Chondrocyte (in vitro differentiated cells): ENCODE measurements at regions not wholly inside any gene's neighbourhood (a gene's known extent, or its start where the extent isn't known, plus 50 kb on each side); places are given as distances from the start of the nearest gene placed in this dataset.
"Not testable (repeated sequence)": the region's sequence is repeated elsewhere in the genome, so short reads cannot be mapped to it uniquely, and the experiment has no call there.

Experiments used
- DNase-seq: peaks from one replicate; pipeline ENCODE4 v3.0.0; 2021; ENCODE audit warnings: mixed read lengths, low spot score
- H3K27ac Mint-ChIP-seq: one replicate; pipeline ENCODE4 v1.8.0; 2021; ENCODE audit warnings: mild to moderate bottlenecking, moderate library complexity, mixed read lengths; ENCODE audit not compliant: unreplicated experiment
- H3K27me3 Mint-ChIP-seq: 2 replicates; pipeline ENCODE4 v1.8.0; 2021; ENCODE audit warnings: low read depth, mixed read lengths
- H3K36me3 Mint-ChIP-seq: 2 replicates; pipeline ENCODE4 v1.8.0; 2021; ENCODE audit warnings: low read depth, mixed read lengths
- H3K4me1 Mint-ChIP-seq: 2 replicates; pipeline ENCODE4 v1.8.0; 2021; ENCODE audit warnings: low read depth, mild to moderate bottlenecking, mixed read lengths
- H3K4me3 Mint-ChIP-seq: one replicate; pipeline ENCODE4 v1.8.0; 2021; ENCODE audit warnings: mild to moderate bottlenecking, moderate library complexity, mixed read lengths; ENCODE audit not compliant: unreplicated experiment
- H3K9me3 Mint-ChIP-seq: 2 replicates; pipeline ENCODE4 v1.8.0; 2021; ENCODE audit warnings: low read depth, mixed read lengths
- TF ChIP-seq, protein P1 (sequence below): fragments of 200-600 bp; sonication (generic); IDR thresholded peaks from 2 replicates; pipeline ENCODE4 v1.5.0; 2021; ENCODE audit warnings: antibody characterized with exemption, mild to moderate bottlenecking, moderate library complexity

DNA sequence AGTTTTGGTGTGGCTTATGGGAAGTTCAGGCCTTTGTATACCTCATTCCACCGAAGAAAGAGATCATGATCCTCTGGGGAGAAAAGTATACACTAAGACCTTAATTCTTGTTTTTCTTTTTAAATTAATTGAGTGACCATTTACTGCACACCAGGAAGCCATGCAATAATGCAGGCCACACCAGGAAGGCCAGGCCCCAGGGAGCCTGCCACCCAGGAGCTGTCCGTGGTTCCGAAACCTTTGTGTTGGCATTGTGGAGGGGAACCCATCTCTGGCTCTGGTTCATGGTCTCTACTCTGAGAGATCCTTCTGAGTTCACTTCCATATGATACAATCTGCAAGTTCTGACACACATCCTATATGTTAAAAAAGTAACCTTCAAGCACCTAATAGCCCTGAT lies 291.8 kb downstream of the MIAT start:
- Mint-ChIP-seq H3K9me3 (no peaks in the 10 kb centered on the region), H3K4me3 (no peak overlapping the region), H3K36me3 (no peaks in the 10 kb centered on the region), H3K4me1 (peaks cover 11% of the 10 kb centered on the region), H3K27ac (peak overlapping the region; percentile 34), H3K27me3 (peaks cover 1% of the 10 kb centered on the region)
- no peak for DNase-seq
- TF ChIP-seq, protein P1, sequence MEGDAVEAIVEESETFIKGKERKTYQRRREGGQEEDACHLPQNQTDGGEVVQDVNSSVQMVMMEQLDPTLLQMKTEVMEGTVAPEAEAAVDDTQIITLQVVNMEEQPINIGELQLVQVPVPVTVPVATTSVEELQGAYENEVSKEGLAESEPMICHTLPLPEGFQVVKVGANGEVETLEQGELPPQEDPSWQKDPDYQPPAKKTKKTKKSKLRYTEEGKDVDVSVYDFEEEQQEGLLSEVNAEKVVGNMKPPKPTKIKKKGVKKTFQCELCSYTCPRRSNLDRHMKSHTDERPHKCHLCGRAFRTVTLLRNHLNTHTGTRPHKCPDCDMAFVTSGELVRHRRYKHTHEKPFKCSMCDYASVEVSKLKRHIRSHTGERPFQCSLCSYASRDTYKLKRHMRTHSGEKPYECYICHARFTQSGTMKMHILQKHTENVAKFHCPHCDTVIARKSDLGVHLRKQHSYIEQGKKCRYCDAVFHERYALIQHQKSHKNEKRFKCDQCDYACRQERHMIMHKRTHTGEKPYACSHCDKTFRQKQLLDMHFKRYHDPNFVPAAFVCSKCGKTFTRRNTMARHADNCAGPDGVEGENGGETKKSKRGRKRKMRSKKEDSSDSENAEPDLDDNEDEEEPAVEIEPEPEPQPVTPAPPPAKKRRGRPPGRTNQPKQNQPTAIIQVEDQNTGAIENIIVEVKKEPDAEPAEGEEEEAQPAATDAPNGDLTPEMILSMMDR: no peak

GRCh38 chr22:26951139-26951538 lies 293.8 kb downstream of the MIAT start:
- not testable (repeated sequence) for H3K36me3 Mint-ChIP-seq, H3K27me3 Mint-ChIP-seq, H3K9me3 Mint-ChIP-seq, H3K27ac Mint-ChIP-seq, H3K4me3 Mint-ChIP-seq, DNase-seq
- peaks cover 17% of the 10 kb centered on the region for H3K4me1 Mint-ChIP-seq

- TF ChIP-seq, protein P1: no peak
- peaks cover 1% of the 10 kb centered on the region for H3K27me3 Mint-ChIP-seq
- no peaks in the 10 kb centered on the region for H3K9me3 Mint-ChIP-seq
- H3K36me3 Mint-ChIP-seq: no peaks in the 10 kb centered on the region
- peaks cover 26% of the 10 kb centered on the region for H3K4me1 Mint-ChIP-seq
- DNase-seq: no peak
- H3K4me3 Mint-ChIP-seq: no peak overlapping the region
- no peak overlapping the region for H3K27ac Mint-ChIP-seq
These were observed 294.6 kb downstream of the MIAT start for GRCh38 chr22:26952004-26952403.

DNA sequence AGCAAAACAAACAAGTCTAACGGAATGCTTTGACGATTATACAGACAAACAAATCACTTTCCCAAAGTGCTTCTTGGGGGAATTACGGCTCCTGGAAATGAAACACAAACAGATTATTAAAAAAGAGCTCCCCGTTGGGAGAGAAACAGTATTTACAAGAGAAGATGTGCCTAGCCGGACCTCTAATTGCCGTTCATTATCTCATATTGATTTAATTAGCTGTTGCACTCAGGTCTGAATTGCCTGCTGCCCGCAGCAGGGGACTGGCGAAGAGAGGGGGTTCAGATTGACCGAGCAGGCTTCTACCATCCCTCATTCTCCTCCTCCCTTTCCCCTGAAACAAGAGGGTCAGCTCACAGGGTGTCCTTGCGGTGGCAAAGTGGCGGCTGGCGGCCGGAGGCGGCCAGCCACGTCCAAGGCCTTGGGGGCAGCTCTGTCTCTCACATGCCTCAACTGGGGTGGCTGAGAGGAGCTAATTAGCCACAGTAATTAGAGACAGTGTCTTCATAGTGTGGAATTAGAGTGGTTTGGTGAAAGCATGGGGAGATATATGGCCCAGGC lies 295.1 kb downstream of the MIAT start:
- Mint-ChIP-seq H3K27ac (no peak overlapping the region), H3K27me3 (peaks cover 1% of the 10 kb centered on the region), H3K4me3 (no peak overlapping the region)

GRCh38 chr22:26953012-26953883 lies 295.9 kb downstream of the MIAT start:
- TF ChIP-seq, protein P1: no peak
- H3K4me1 Mint-ChIP-seq: peaks cover 27% of the 10 kb centered on the region
- H3K27me3 Mint-ChIP-seq: peaks cover 1% of the 10 kb centered on the region
- H3K9me3 Mint-ChIP-seq: no peaks in the 10 kb centered on the region
- no peak overlapping the region for H3K27ac Mint-ChIP-seq
- H3K4me3 Mint-ChIP-seq: no peak overlapping the region
- no peaks in the 10 kb centered on the region for H3K36me3 Mint-ChIP-seq
- DNase-seq: no peak

More for the DNA sequence above, 295.1 kb downstream of the MIAT start:
- TF ChIP-seq, protein P1: no peak
- Mint-ChIP-seq H3K36me3 (no peaks in the 10 kb centered on the region), H3K4me1 (peaks cover 27% of the 10 kb centered on the region), H3K9me3 (no peaks in the 10 kb centered on the region)
- no peak for DNase-seq
